Duodenal mucosa (tissue), 2 donors: ENCODE measurements at regions not wholly inside any gene's neighbourhood (a gene's known extent, or its start where the extent isn't known, plus 50 kb on each side); places are given as distances from the start of the nearest gene placed in this dataset.

Experiments used
- H3K27ac ChIP-seq: one replicate; pipeline ENCODE4 v1.7.0; 2013; ENCODE audit warnings: low read depth, low read length
- H3K27me3 ChIP-seq, 2 donors: one replicate each; pipeline ENCODE4 v1.7.0; 2013; ENCODE audit warnings: low read length in 2 of 2, control low read depth in 1 of 2; ENCODE audit not compliant: insufficient read depth in 2 of 2, control insufficient read depth in 1 of 2
- H3K36me3 ChIP-seq, 2 donors: one replicate each; pipeline ENCODE4 v1.7.0; 2013; ENCODE audit warnings: low read length in 2 of 2, control low read depth in 1 of 2; ENCODE audit not compliant: insufficient read depth in 2 of 2, control insufficient read depth in 1 of 2
- H3K4me1 ChIP-seq, 2 donors: one replicate each; pipeline ENCODE4 v1.7.0; 2013; ENCODE audit warnings: low read length in 2 of 2, control low read depth in 1 of 2; ENCODE audit not compliant: insufficient read depth in 2 of 2, control insufficient read depth in 1 of 2
- H3K4me3 ChIP-seq, 2 donors: one replicate each; pipeline ENCODE4 v1.7.0; 2013; ENCODE audit warnings: low read length in 2 of 2, low read depth in 1 of 2
- H3K9ac ChIP-seq, 2 donors: one replicate each; pipeline ENCODE4 v1.7.0; 2013; ENCODE audit warnings: low read length in 2 of 2, low read depth in 1 of 2
- H3K9me3 ChIP-seq, 2 donors: one replicate each; pipeline ENCODE4 v1.7.0; 2013; ENCODE audit warnings: low read length in 2 of 2, control low read depth in 1 of 2; ENCODE audit not compliant: control insufficient read depth in 1 of 2

- Histone ChIP-seq H3K9ac (no peak overlapping the region), H3K4me3 (no peak overlapping the region), H3K4me1 (peaks cover 0 to under 1% of the 10 kb centered on the region in 2 donors), H3K27ac (no peak overlapping the region), H3K27me3 (no peaks in the 10 kb centered on the region), H3K36me3 (peaks cover 0 to 6% of the 10 kb centered on the region in 2 donors), H3K9me3 (no peaks in the 10 kb centered on the region)
Measured at GRCh38 chr5:124692950-124693349, 53.5 kb downstream of the ZNF608 start.

GRCh38 chr5:124692324-124692723 lies 54.1 kb downstream of the ZNF608 start:
- H3K36me3 ChIP-seq: peaks cover 0 to 6% of the 10 kb centered on the region in 2 donors
- H3K27me3 ChIP-seq: no peaks in the 10 kb centered on the region
- no peak overlapping the region for H3K4me3 ChIP-seq
- H3K9me3 ChIP-seq: no peaks in the 10 kb centered on the region
- H3K9ac ChIP-seq: no peak overlapping the region
- no peak overlapping the region for H3K27ac ChIP-seq
- no peaks in the 10 kb centered on the region for H3K4me1 ChIP-seq

GRCh38 chr5:124689653-124690052 lies 56.8 kb downstream of the ZNF608 start:
- peaks cover 0 to 4% of the 10 kb centered on the region in 2 donors for H3K4me1 ChIP-seq
- H3K9me3 ChIP-seq: no peaks in the 10 kb centered on the region
- no peaks in the 10 kb centered on the region for H3K27me3 ChIP-seq
- H3K27ac ChIP-seq: no peak overlapping the region
- no peaks in the 10 kb centered on the region for H3K36me3 ChIP-seq
- no peak overlapping the region for H3K9ac ChIP-seq
- no peak overlapping the region for H3K4me3 ChIP-seq

GRCh38 chr5:124686239-124687004 lies 60.0 kb downstream of the ZNF608 start:
- no peaks in the 10 kb centered on the region for H3K27me3 ChIP-seq
- peaks cover 8 to 16% of the 10 kb centered on the region in 2 donors for H3K4me1 ChIP-seq
- H3K9me3 ChIP-seq: no peaks in the 10 kb centered on the region
- H3K9ac ChIP-seq: no peak overlapping the region
- no peak overlapping the region for H3K4me3 ChIP-seq
- no peaks in the 10 kb centered on the region for H3K36me3 ChIP-seq
- no peak overlapping the region for H3K27ac ChIP-seq

GRCh38 chr5:124685404-124685930 lies 61.0 kb downstream of the ZNF608 start:
- no peaks in the 10 kb centered on the region for H3K36me3 ChIP-seq
- H3K9ac ChIP-seq: no peak overlapping the region
- H3K27me3 ChIP-seq: no peaks in the 10 kb centered on the region
- peaks cover 8 to 17% of the 10 kb centered on the region in 2 donors for H3K4me1 ChIP-seq
- H3K27ac ChIP-seq: no peak overlapping the region
- H3K4me3 ChIP-seq: no peak overlapping the region
- no peaks in the 10 kb centered on the region for H3K9me3 ChIP-seq

GRCh38 chr5:124683917-124684555 lies 62.4 kb downstream of the ZNF608 start:
- Histone ChIP-seq H3K4me1 (peaks cover 17 to 31% of the 10 kb centered on the region in 2 donors), H3K27me3 (no peaks in the 10 kb centered on the region), H3K36me3 (no peaks in the 10 kb centered on the region), H3K9ac (no peak overlapping the region), H3K9me3 (no peaks in the 10 kb centered on the region), H3K27ac (no peak overlapping the region), H3K4me3 (no peak overlapping the region)

- Histone ChIP-seq H3K27me3 (no peaks in the 10 kb centered on the region), H3K4me3 (no peak overlapping the region), H3K9ac (no peak overlapping the region), H3K4me1 (peaks cover 38 to 67% of the 10 kb centered on the region in 2 donors), H3K9me3 (no peaks in the 10 kb centered on the region), H3K27ac (no peak overlapping the region), H3K36me3 (no peaks in the 10 kb centered on the region)
Measured at GRCh38 chr5:124679578-124680199, 66.8 kb downstream of the ZNF608 start.

GRCh38 chr5:124678922-124679519 lies 67.4 kb downstream of the ZNF608 start:
- no peaks in the 10 kb centered on the region for H3K27me3 ChIP-seq
- no peak overlapping the region for H3K27ac ChIP-seq
- peaks cover 32 to 66% of the 10 kb centered on the region in 2 donors for H3K4me1 ChIP-seq
- no peak overlapping the region for H3K4me3 ChIP-seq
- H3K36me3 ChIP-seq: no peaks in the 10 kb centered on the region
- no peak overlapping the region for H3K9ac ChIP-seq
- no peaks in the 10 kb centered on the region for H3K9me3 ChIP-seq

- peaks cover 30 to 63% of the 10 kb centered on the region in 2 donors for H3K4me1 ChIP-seq
- H3K27me3 ChIP-seq: no peaks in the 10 kb centered on the region
- H3K27ac ChIP-seq: no peak overlapping the region
- H3K9ac ChIP-seq: no peak overlapping the region
- no peak overlapping the region for H3K4me3 ChIP-seq
- H3K9me3 ChIP-seq: no peaks in the 10 kb centered on the region
- H3K36me3 ChIP-seq: no peaks in the 10 kb centered on the region
Measured at GRCh38 chr5:124678468-124678867, 68.0 kb downstream of the ZNF608 start.
